Right kidney (tissue), 1 donor: ENCODE measurements at regions not wholly inside any gene's neighbourhood (a gene's known extent, or its start where the extent isn't known, plus 50 kb on each side); places are given as distances from the start of the nearest gene placed in this dataset.
"Not testable (repeated sequence)": the region's sequence is repeated elsewhere in the genome, so short reads cannot be mapped to it uniquely, and the experiment has no call there.

Experiments used
- DNase-seq: peaks from one replicate; pipeline ENCODE4 v3.0.0-alpha.2; 2016

GRCh38 chr10:109393425-109393824 is 529.9 kb downstream of the XPNPEP1 start:
- DNase-seq, result no peak

GRCh38 chr10:109386921-109387320 is 536.4 kb downstream of the XPNPEP1 start:
- DNase-seq, result no peak

GRCh38 chr10:109386101-109386500 is 537.2 kb downstream of the XPNPEP1 start:
- DNase-seq, result no peak

GRCh38 chr10:109379186-109379585 is 544.1 kb downstream of the XPNPEP1 start:
- no peak for DNase-seq

- no peak for DNase-seq
Measured at GRCh38 chr10:109374215-109374614, 549.1 kb downstream of the XPNPEP1 start.

- no peak for DNase-seq
Measured at GRCh38 chr10:109359316-109359715, 564.0 kb downstream of the XPNPEP1 start.

GRCh38 chr10:109358325-109358724 is 565.0 kb downstream of the XPNPEP1 start:
- DNase-seq, result no peak

GRCh38 chr10:109348324-109348723 is 575.0 kb downstream of the XPNPEP1 start:
- no peak for DNase-seq

- DNase-seq, result no peak
Measured at GRCh38 chr10:109343293-109343692, 580.0 kb downstream of the XPNPEP1 start.

- no peak for DNase-seq
Measured at GRCh38 chr10:109341986-109342385, 581.3 kb downstream of the XPNPEP1 start.

GRCh38 chr10:109328001-109328400 is 595.3 kb downstream of the XPNPEP1 start:
- DNase-seq, result no peak

GRCh38 chr10:109327266-109327665 is 596.0 kb downstream of the XPNPEP1 start:
- no peak for DNase-seq

GRCh38 chr10:109324721-109325120 is 598.6 kb downstream of the XPNPEP1 start:
- DNase-seq, result no peak

GRCh38 chr10:109317746-109318366 is 605.5 kb downstream of the XPNPEP1 start:
- no peak for DNase-seq

GRCh38 chr10:109314016-109314415 is 609.3 kb downstream of the XPNPEP1 start:
- not testable (repeated sequence) for DNase-seq

GRCh38 chr10:109312555-109312954 is 610.8 kb downstream of the XPNPEP1 start:
- DNase-seq, result not testable (repeated sequence)

- DNase-seq, result no peak
Measured at GRCh38 chr10:109308971-109309370, 614.3 kb downstream of the XPNPEP1 start.

GRCh38 chr10:109307102-109307501 is 616.2 kb downstream of the XPNPEP1 start:
- DNase-seq, result not testable (repeated sequence)

- DNase-seq, result no peak
Measured at GRCh38 chr10:109306698-109307097, 616.6 kb downstream of the XPNPEP1 start.

- DNase-seq, result no peak
Measured at GRCh38 chr10:109287858-109288257, 635.5 kb downstream of the XPNPEP1 start.

GRCh38 chr10:109282510-109282909 is 640.8 kb downstream of the XPNPEP1 start:
- no peak for DNase-seq

- no peak for DNase-seq
Measured at GRCh38 chr10:109281347-109281746, 642.0 kb downstream of the XPNPEP1 start.

GRCh38 chr10:109280837-109281236 is 642.5 kb downstream of the XPNPEP1 start:
- no peak for DNase-seq

GRCh38 chr10:109277456-109277855 is 645.9 kb downstream of the XPNPEP1 start:
- no peak for DNase-seq

GRCh38 chr10:109275960-109276359 is 647.4 kb downstream of the XPNPEP1 start:
- no peak for DNase-seq
